LNCaP clone FGC (cell line): ENCODE measurements at regions not wholly inside any gene's neighbourhood (a gene's known extent, or its start where the extent isn't known, plus 50 kb on each side); places are given as distances from the start of the nearest gene placed in this dataset.

Experiments
- DNase-seq: peaks from one replicate; pipeline ENCODE4 v3.0.0-alpha.2; 2011; ENCODE audit warnings: low read depth
- H3K4me3 ChIP-seq: 2 replicates; pipeline ENCODE4 v1.5.1; 2011; ENCODE audit warnings: mild to moderate bottlenecking, low read depth, low read length, control low read depth
- CTCF ChIP-seq: IDR thresholded peaks from 2 replicates; pipeline ENCODE4 v1.5.1; 2012; ENCODE audit warnings: mild to moderate bottlenecking; ENCODE audit not compliant: control insufficient read depth, insufficient read depth; ENCODE audit errors: extremely low read depth

GRCh38 chr10:130553826-130554225, 417.6 kb downstream of the GLRX3 start:
- no peak overlapping the region for H3K4me3 ChIP-seq
- DNase-seq: no peak
- TF ChIP-seq CTCF: no peak

DNA sequence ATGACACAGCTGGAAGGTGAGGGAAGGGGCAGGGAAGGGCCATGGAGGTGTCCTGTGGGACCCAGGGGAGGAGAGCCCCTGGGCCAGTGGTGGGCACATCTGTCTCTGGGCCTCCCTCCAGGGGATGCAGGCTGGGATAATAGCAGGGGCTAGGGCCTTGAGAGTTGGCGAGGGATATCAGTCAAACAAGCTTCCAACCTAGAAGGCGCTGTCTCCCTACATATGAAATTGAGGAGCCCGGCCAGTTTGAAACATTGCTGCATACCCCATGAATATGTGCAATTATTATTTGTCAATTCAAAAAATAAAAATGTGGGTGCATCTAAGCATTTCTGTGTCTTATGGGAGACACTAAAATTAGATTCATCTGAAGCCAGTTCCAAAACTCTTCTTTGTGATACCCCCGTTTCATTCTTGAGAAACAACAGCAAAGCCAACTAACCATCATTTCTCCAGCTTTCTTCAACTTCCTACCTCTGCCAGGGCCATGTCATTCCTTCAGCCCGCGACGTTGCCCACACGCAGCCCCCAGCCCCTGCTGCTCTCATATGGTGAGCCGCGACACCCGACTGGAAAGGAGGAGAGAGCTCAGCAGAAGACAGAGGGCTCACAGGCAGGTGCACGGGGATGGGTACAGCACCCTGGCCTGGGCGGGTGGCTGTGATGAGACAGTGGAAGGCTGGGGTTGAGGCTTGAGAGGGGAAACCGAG, 418.7 kb downstream of the GLRX3 start:
- no peak overlapping the region for H3K4me3 ChIP-seq
- TF ChIP-seq CTCF: no peak
- no peak for DNase-seq

- no peak overlapping the region for H3K4me3 ChIP-seq
- TF ChIP-seq CTCF: no peak
- no peak for DNase-seq
These were observed 419.2 kb downstream of the GLRX3 start for GRCh38 chr10:130555411-130555750.

DNA sequence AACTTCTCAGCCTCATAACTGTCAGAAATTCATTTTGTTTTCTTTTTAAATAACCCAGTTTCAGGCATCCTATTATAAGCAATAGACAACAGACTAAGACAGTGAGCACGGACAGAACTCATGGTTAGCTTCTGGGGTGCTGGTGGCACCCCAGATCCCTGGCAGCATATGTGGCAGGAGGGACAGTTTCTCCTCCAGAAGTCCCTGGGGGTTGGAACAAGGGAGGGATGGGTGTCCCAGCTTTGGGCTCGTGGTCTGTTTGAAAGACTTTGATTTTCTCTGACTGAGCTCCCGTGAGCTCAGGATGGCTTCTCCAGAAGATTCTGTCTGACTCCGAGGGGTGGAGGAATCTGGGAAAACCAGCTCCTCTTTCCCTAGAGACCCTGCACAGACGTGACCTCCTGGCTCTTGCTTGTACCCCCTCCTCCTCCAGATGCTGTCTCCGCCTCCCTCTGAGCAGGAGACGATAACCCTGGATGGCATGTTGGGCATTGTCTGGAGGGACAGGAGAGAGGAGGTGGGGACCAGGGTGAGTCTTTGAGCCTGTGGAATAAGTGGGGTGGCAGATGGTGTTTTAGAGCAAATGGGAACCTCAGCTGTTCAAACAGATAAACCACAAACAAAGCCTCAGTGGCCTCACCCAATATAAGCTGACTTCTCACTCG, 421.1 kb downstream of the GLRX3 start:
- H3K4me3 ChIP-seq: no peak overlapping the region
- TF ChIP-seq CTCF: no peak
- DNase-seq: no peak

- TF ChIP-seq CTCF: no peak
- DNase-seq: no peak
- H3K4me3 ChIP-seq: no peak overlapping the region
These were observed 422.8 kb downstream of the GLRX3 start for GRCh38 chr10:130558746-130559546.

DNA sequence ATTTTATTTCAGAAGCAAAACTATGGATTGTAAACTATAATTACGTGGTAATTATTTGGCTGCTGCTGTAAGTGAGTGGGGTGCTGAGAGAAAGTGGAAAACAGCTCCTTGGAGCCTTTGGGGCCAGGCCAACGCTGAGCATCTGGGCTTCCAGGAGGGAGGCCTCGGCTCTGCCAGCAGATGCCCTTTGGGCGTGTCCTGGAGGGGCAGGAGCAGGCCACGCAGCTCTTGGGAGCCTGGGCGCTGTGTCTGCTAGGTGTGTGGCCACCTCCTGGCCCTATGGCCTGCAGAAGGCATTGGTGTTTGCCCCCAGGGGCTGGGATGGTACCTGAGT, 423.3 kb downstream of the GLRX3 start:
- DNase-seq: no peak
- TF ChIP-seq CTCF: no peak
- H3K4me3 ChIP-seq: no peak overlapping the region
